Smooth muscle cell (in vitro differentiated cells): ENCODE measurements at regions not wholly inside any gene's neighbourhood (a gene's known extent, or its start where the extent isn't known, plus 50 kb on each side); places are given as distances from the start of the nearest gene placed in this dataset.

ENCODE experiments used
- DNase-seq: peaks from one replicate; lab custom pipeline; 2025; ENCODE audit not compliant: unreplicated experiment; lab: John Stamatoyannopoulos, UW
- H2AFZ ChIP-seq: fragments of 200-600 bp; sonication (generic); 2 replicates; pipeline ENCODE4 v1.6.0; 2016; ENCODE audit warnings: antibody characterized with exemption, low read depth, mild to moderate bottlenecking
- H3F3A ChIP-seq: fragments of 200-600 bp; sonication (generic); 2 replicates; pipeline ENCODE4 v1.6.0; 2017; ENCODE audit warnings: antibody characterized with exemption, low read depth
- H3K27ac ChIP-seq: fragments of 200-600 bp; sonication (generic); 2 replicates; pipeline ENCODE4 v1.5.1; 2016; ENCODE audit warnings: low read depth, mild to moderate bottlenecking
- H3K27me3 ChIP-seq: fragments of 200-600 bp; sonication (generic); 2 replicates; pipeline ENCODE4 v1.6.1; 2016; ENCODE audit warnings: low read depth, mild to moderate bottlenecking
- H3K36me3 ChIP-seq: fragments of 200-600 bp; sonication (generic); 2 replicates; pipeline ENCODE4 v1.5.1; 2016; ENCODE audit warnings: low read depth
- H3K4me1 ChIP-seq: fragments of 200-600 bp; sonication (generic); 2 replicates; pipeline ENCODE4 v1.5.1; 2016; ENCODE audit warnings: low read depth
- H3K4me2 ChIP-seq: fragments of 200-600 bp; sonication (generic); 2 replicates; pipeline ENCODE4 v1.6.0; 2016; ENCODE audit warnings: mild to moderate bottlenecking
- H3K4me3 ChIP-seq: fragments of 200-600 bp; sonication (generic); 2 replicates; pipeline ENCODE4 v1.5.1; 2016; ENCODE audit warnings: mild to moderate bottlenecking
- H3K79me2 ChIP-seq: fragments of 200-600 bp; sonication (generic); 2 replicates; pipeline ENCODE4 v1.6.0; 2016; ENCODE audit warnings: low read depth, mild to moderate bottlenecking
- H3K9ac ChIP-seq: fragments of 200-600 bp; sonication (generic); 2 replicates; pipeline ENCODE4 v1.6.0; 2016; ENCODE audit warnings: low read depth
- H3K9me3 ChIP-seq: fragments of 200-600 bp; sonication (generic); replicated peaks from 2 replicates; pipeline ENCODE4 v1.5.1; 2016; ENCODE audit warnings: low read depth
- H4K20me1 ChIP-seq: fragments of 200-600 bp; sonication (generic); 2 replicates; pipeline ENCODE4 v1.6.0; 2016; ENCODE audit warnings: low read depth
- whole genome bisulfite sequencing: methylation state at CpG from one replicate; pipeline ENCODE4 v1.1.7; 2016; ENCODE audit warnings: low lambda C conversion rate; 5-methylcytosine and 5-hydroxymethylcytosine counted together
- TF ChIP-seq, protein P1 (sequence below): fragments of 200-600 bp; sonication (generic); IDR thresholded peaks from 2 replicates; pipeline ENCODE4 v1.5.1; 2017; ENCODE audit warnings: borderline replicate concordance, mild to moderate bottlenecking, antibody characterized with exemption; ENCODE audit not compliant: insufficient read depth, poor library complexity, severe bottlenecking

DNA sequence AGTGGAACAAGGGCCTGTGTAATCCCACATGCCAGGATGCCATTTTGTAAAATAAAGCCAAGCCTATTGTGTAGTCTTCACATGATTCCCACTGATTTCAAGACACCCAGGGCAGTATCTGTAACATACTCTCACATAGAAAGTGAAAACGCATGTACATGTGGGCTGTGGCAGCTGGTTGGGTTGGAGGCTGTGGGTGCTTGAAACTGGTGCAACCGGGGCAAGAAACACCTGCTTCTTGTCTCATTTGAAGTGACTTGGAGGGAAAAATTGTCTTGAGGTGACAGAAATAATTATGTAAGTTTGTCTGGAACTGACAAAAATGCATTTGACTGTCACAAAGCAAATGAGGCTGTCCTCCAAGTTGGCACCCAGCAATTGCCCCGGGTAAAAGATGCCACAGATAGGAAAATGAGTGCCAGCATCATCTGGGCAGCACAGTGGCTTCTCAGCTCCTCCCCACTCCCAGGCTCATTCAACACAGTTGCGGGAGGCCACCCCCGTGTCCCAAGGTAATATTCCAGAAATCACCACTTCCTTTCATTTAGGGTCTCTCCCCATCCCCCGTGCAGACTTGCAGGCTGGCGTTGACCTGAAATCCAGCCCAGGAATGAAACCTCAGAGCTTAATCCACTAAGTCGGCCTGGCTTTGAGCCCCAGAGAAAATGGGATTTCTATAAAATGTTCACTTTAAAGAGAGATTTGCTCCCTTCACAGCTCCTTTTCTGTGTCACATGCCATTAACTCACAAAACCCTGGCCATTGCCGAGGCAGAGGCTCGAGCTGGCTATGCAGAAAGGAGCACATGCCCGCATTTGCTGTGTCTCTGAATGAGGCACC, 293.9 kb upstream of the PARD3B start:
- no peak for DNase-seq
- no peaks in the 10 kb centered on the region for H3K4me1 ChIP-seq
- no peak overlapping the region for H3K4me3 ChIP-seq
- TF ChIP-seq, protein P1, sequence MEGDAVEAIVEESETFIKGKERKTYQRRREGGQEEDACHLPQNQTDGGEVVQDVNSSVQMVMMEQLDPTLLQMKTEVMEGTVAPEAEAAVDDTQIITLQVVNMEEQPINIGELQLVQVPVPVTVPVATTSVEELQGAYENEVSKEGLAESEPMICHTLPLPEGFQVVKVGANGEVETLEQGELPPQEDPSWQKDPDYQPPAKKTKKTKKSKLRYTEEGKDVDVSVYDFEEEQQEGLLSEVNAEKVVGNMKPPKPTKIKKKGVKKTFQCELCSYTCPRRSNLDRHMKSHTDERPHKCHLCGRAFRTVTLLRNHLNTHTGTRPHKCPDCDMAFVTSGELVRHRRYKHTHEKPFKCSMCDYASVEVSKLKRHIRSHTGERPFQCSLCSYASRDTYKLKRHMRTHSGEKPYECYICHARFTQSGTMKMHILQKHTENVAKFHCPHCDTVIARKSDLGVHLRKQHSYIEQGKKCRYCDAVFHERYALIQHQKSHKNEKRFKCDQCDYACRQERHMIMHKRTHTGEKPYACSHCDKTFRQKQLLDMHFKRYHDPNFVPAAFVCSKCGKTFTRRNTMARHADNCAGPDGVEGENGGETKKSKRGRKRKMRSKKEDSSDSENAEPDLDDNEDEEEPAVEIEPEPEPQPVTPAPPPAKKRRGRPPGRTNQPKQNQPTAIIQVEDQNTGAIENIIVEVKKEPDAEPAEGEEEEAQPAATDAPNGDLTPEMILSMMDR = no peak
- H3K36me3 ChIP-seq = no peaks in the 10 kb centered on the region
- no peak overlapping the region for H3K4me2 ChIP-seq
- 64% methylated on average over 11 of the region's 11 CpGs for WGBS
- H3K27me3 ChIP-seq = no peaks in the 10 kb centered on the region
- H2AFZ ChIP-seq = no peak overlapping the region
- H3K9me3 ChIP-seq = no peaks in the 10 kb centered on the region
- H3K9ac ChIP-seq = no peak overlapping the region
- no peaks in the 10 kb centered on the region for H3F3A ChIP-seq
- H3K27ac ChIP-seq = no peak overlapping the region
- H3K79me2 ChIP-seq = no peaks in the 10 kb centered on the region
- no peaks in the 10 kb centered on the region for H4K20me1 ChIP-seq

DNA sequence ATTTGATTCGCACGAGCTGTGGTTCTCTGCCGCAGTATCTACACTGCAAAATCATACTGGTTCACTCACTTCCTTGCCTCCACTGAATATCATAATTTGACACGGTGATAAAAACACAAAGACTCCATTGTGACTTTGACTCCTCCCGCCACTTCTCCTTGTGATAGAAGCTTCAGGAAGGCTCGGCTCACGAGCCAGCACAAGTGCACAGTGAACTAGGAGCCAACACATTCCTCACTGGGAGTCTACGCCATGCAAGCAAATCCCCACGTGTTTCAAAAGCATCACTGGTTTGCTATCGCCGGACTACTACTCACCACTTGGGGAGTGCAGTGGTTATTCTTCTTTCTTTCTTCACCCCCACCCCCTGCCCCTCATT, 293.3 kb upstream of the PARD3B start:
- WGBS = 89% methylated on average over 11 of the region's 11 CpGs
- Histone ChIP-seq H3K4me2 (no peak overlapping the region), H3K4me3 (no peak overlapping the region)

DNA sequence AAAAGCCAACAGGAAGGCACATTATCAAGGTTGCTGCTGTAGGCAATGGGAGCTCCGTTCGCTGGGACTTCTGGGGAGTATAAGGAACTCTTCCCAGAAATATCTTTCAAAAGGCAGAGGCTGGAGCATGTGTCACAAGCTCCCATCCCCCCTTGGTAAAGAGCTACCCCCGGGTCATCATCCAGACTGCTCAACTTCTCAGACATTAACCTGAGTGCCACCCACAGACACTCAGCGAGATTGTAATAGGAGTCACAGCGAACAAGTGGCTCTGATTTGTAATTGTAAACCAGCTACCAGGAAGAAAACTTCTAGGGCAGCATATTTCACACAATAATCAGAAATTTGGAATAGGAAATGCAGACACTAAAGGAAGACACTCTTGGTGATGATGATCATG, 290.2 kb upstream of the PARD3B start:
- H3K27me3 ChIP-seq = no peaks in the 10 kb centered on the region
- TF ChIP-seq, protein P1 = no peak
- no peak overlapping the region for H3K9ac ChIP-seq
- H3K4me3 ChIP-seq = no peak overlapping the region
- no peak overlapping the region for H3K27ac ChIP-seq
- H2AFZ ChIP-seq = no peak overlapping the region
- no peaks in the 10 kb centered on the region for H4K20me1 ChIP-seq
- no peak for DNase-seq
- H3K79me2 ChIP-seq = no peaks in the 10 kb centered on the region
- no peak overlapping the region for H3K4me2 ChIP-seq
- no peaks in the 10 kb centered on the region for H3K9me3 ChIP-seq
- no peaks in the 10 kb centered on the region for H3F3A ChIP-seq
- H3K4me1 ChIP-seq = no peaks in the 10 kb centered on the region
- 83% methylated on average over 5 of the region's 5 CpGs for WGBS
- no peaks in the 10 kb centered on the region for H3K36me3 ChIP-seq

More for the DNA sequence above, 293.3 kb upstream of the PARD3B start:
- no peak for DNase-seq
- Histone ChIP-seq H3K27ac (no peak overlapping the region), H3K4me1 (no peaks in the 10 kb centered on the region), H3F3A (no peaks in the 10 kb centered on the region), H2AFZ (no peak overlapping the region), H3K79me2 (no peaks in the 10 kb centered on the region), H3K9ac (no peak overlapping the region), H3K9me3 (no peaks in the 10 kb centered on the region), H3K27me3 (no peaks in the 10 kb centered on the region), H3K36me3 (no peaks in the 10 kb centered on the region), H4K20me1 (no peaks in the 10 kb centered on the region)
- TF ChIP-seq, protein P1 = no peak

DNA sequence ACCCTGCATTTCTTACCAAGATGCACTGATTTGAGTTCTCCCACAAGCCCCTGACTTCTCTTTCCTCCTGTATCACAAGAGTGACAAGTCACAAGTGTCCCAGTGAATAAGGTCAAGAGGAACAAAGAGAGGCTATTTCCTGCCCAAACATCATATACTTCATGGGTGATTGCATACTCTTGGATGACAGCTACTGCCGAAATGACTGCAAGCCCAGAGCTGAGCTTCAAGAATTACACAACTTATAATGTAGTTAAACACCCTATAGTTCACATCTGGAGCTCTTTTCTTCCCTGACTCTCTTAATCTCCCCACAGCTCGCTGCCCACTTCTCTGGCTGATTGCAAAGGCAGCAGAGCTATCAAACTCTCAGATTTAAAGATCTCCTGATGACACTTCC, 289.7 kb upstream of the PARD3B start:
- TF ChIP-seq, protein P1 = no peak
- H3K79me2 ChIP-seq = no peaks in the 10 kb centered on the region
- H3K9ac ChIP-seq = no peak overlapping the region
- no peaks in the 10 kb centered on the region for H3K4me1 ChIP-seq
- 35% methylated on average over 2 of the region's 2 CpGs for WGBS
- no peak overlapping the region for H2AFZ ChIP-seq
- no peaks in the 10 kb centered on the region for H3K27me3 ChIP-seq
- no peak overlapping the region for H3K27ac ChIP-seq
- H3K4me3 ChIP-seq = no peak overlapping the region
- no peak for DNase-seq
- no peak overlapping the region for H3K4me2 ChIP-seq
- no peaks in the 10 kb centered on the region for H3K9me3 ChIP-seq
- no peaks in the 10 kb centered on the region for H4K20me1 ChIP-seq
- H3K36me3 ChIP-seq = no peaks in the 10 kb centered on the region
- no peaks in the 10 kb centered on the region for H3F3A ChIP-seq
